H9 (cell line): ENCODE measurements at regions not wholly inside any gene's neighbourhood (a gene's known extent, or its start where the extent isn't known, plus 50 kb on each side); places are given as distances from the start of the nearest gene placed in this dataset.

Experiments
- DNase-seq: peaks from one replicate; pipeline ENCODE4 v3.0.0-alpha.2; 2017
- H2AFZ ChIP-seq: one replicate; pipeline ENCODE4 v1.6.1; 2013; ENCODE audit warnings: mild to moderate bottlenecking, low read length, control low read depth, moderate library complexity
- H2AK5ac ChIP-seq: 2 replicates; pipeline ENCODE4 v1.6.1; 2013; ENCODE audit warnings: low read length, control low read depth, mixed read lengths; ENCODE audit not compliant: insufficient read length
- H2BK120ac ChIP-seq: one replicate; pipeline ENCODE4 v1.6.1; 2013; ENCODE audit warnings: low read depth, mild to moderate bottlenecking, low read length, control low read depth, inconsistent platforms; ENCODE audit not compliant: poor library complexity, severe bottlenecking
- H2BK12ac ChIP-seq: 2 replicates; pipeline ENCODE4 v1.6.1; 2013; ENCODE audit warnings: low read length, control low read depth, mixed read lengths, low read depth; ENCODE audit not compliant: insufficient read length
- H2BK15ac ChIP-seq: 2 replicates; pipeline ENCODE4 v1.6.1; 2013; ENCODE audit warnings: low read depth, low read length, control low read depth
- H2BK20ac ChIP-seq: one replicate; pipeline ENCODE4 v1.6.1; 2013; ENCODE audit warnings: low read depth, mild to moderate bottlenecking, low read length, control low read depth, inconsistent platforms; ENCODE audit not compliant: poor library complexity, severe bottlenecking
- H2BK5ac ChIP-seq: 2 replicates; pipeline ENCODE4 v1.6.1; 2013; ENCODE audit warnings: low read length, control low read depth, mixed read lengths; ENCODE audit not compliant: insufficient read length
- H3K14ac ChIP-seq: 2 replicates; pipeline ENCODE4 v1.6.1; 2013; ENCODE audit warnings: low read length, control low read depth; ENCODE audit not compliant: insufficient read depth
- H3K18ac ChIP-seq: 2 replicates; pipeline ENCODE4 v1.6.1; 2013; ENCODE audit warnings: low read depth, mild to moderate bottlenecking, mixed read lengths, low read length, control low read depth; ENCODE audit not compliant: insufficient read length
- H3K23ac ChIP-seq: 2 replicates; pipeline ENCODE4 v1.6.1; 2013; ENCODE audit warnings: low read length, control low read depth, mixed read lengths, low read depth; ENCODE audit not compliant: insufficient read length
- H3K23me2 ChIP-seq: 2 replicates; pipeline ENCODE4 v1.6.1; 2013; ENCODE audit warnings: low read depth, mild to moderate bottlenecking, mixed read lengths, low read length, control low read depth; ENCODE audit not compliant: insufficient read length, poor library complexity, severe bottlenecking
- H3K27ac ChIP-seq: 2 replicates; pipeline ENCODE4 v1.5.1; 2013; ENCODE audit warnings: low read length, control low read depth, mixed read lengths, low read depth; ENCODE audit not compliant: insufficient read length
- H3K27me3 ChIP-seq: 2 replicates; pipeline ENCODE4 v1.6.1; 2013; ENCODE audit warnings: low read length, control low read depth, inconsistent platforms; ENCODE audit not compliant: insufficient read depth
- H3K4ac ChIP-seq: 2 replicates; pipeline ENCODE4 v1.6.1; 2013; ENCODE audit warnings: low read depth, mild to moderate bottlenecking, control low read depth, inconsistent platforms, low read length, moderate library complexity
- H3K4me1 ChIP-seq: 2 replicates; pipeline ENCODE4 v1.6.1; 2013; ENCODE audit warnings: low read length, control low read depth, inconsistent platforms; ENCODE audit not compliant: insufficient read depth
- H3K4me2 ChIP-seq: 2 replicates; pipeline ENCODE4 v1.6.1; 2013; ENCODE audit warnings: low read length, control low read depth, mixed read lengths; ENCODE audit not compliant: insufficient read length, insufficient read depth
- H3K56ac ChIP-seq: 2 replicates; pipeline ENCODE4 v1.6.1; 2013; ENCODE audit warnings: low read depth, mild to moderate bottlenecking, mixed read lengths, low read length, control low read depth; ENCODE audit not compliant: insufficient read length
- H3K79me1 ChIP-seq: 2 replicates; pipeline ENCODE4 v1.6.1; 2013; ENCODE audit warnings: low read depth, mild to moderate bottlenecking, moderate library complexity, low read length, control low read depth, inconsistent platforms; ENCODE audit not compliant: insufficient read depth, poor library complexity, severe bottlenecking
- H3K79me2 ChIP-seq: 2 replicates; pipeline ENCODE4 v1.6.1; 2013; ENCODE audit warnings: low read length, control low read depth, inconsistent platforms; ENCODE audit not compliant: insufficient read depth
- H3K9ac ChIP-seq: 2 replicates; pipeline ENCODE4 v1.6.1; 2013; ENCODE audit warnings: low read length, control low read depth, mixed read lengths; ENCODE audit not compliant: insufficient read length; ENCODE audit errors: extremely low read depth
- H3K9me3 ChIP-seq: one replicate; pipeline ENCODE4 v1.6.1; 2013; ENCODE audit warnings: low read depth, low read length, inconsistent platforms; ENCODE audit not compliant: control insufficient read depth
- H3T11ph ChIP-seq: one replicate; pipeline ENCODE4 v1.6.1; 2013; ENCODE audit warnings: mild to moderate bottlenecking, low read length, control low read depth, inconsistent platforms
- H4K20me1 ChIP-seq: one replicate; pipeline ENCODE4 v1.6.1; 2013; ENCODE audit not compliant: control insufficient read depth, insufficient read length, insufficient read depth
- H4K5ac ChIP-seq: 2 replicates; pipeline ENCODE4 v1.6.1; 2013; ENCODE audit warnings: low read depth, mild to moderate bottlenecking, mixed read lengths, low read length, control low read depth; ENCODE audit not compliant: insufficient read length
- H4K8ac ChIP-seq: replicated peaks from 2 replicates; pipeline ENCODE4 v1.6.1; 2013; ENCODE audit warnings: low read length, control low read depth, mixed read lengths, low read depth; ENCODE audit not compliant: insufficient read length
- H4K91ac ChIP-seq: 2 replicates; pipeline ENCODE4 v1.6.1; 2013; ENCODE audit warnings: low read depth, mild to moderate bottlenecking, moderate library complexity, mixed read lengths, low read length, control low read depth; ENCODE audit not compliant: insufficient read length
- H3K27ac Mint-ChIP-seq, 3 experiments: 2 replicates in 2 of 3; 3 replicates in 1 of 3; pipeline ENCODE4 v1.8.0; 2020 to 2021; ENCODE audit warnings: mixed read lengths in 3 of 3, mild to moderate bottlenecking in 1 of 3, moderate library complexity in 1 of 3
- H3K27me3 Mint-ChIP-seq: 2 replicates; pipeline ENCODE4 v1.8.0; 2021; ENCODE audit warnings: low read depth, mild to moderate bottlenecking, moderate library complexity, mixed read lengths
- H3K36me3 Mint-ChIP-seq, 3 experiments: 2 replicates in 2 of 3; 3 replicates in 1 of 3; pipeline ENCODE4 v1.8.0; 2020 to 2021; ENCODE audit warnings: low read depth in 3 of 3, mixed read lengths in 3 of 3; ENCODE audit not compliant: insufficient read depth in 1 of 3
- H3K4me1 Mint-ChIP-seq, 2 experiments: 2 replicates each; pipeline ENCODE4 v1.8.0; 2020; ENCODE audit warnings: mixed read lengths in 2 of 2
- H3K4me3 Mint-ChIP-seq, 2 experiments: 2 replicates in 1 of 2; 3 replicates in 1 of 2; pipeline ENCODE4 v1.8.0; 2020 to 2021; ENCODE audit warnings: mild to moderate bottlenecking in 2 of 2, mixed read lengths in 2 of 2, moderate library complexity in 1 of 2
- H3K9me3 Mint-ChIP-seq, 2 experiments: 2 replicates in 1 of 2; 3 replicates in 1 of 2; pipeline ENCODE4 v1.8.0; 2020; ENCODE audit warnings: mild to moderate bottlenecking in 2 of 2, mixed read lengths in 2 of 2, moderate library complexity in 1 of 2
- WGBS: extraction: QIAGEN DNeasy Blood & Tissue Kit; methylation state at CpG from one replicate; pipeline ENCODE4 v1.1.7; 2013; ENCODE audit warnings: missing lambda C conversion rate, low lambda C conversion rate, mixed read lengths; ENCODE audit not compliant: insufficient read length; ENCODE audit errors: extremely low coverage; 5-methylcytosine and 5-hydroxymethylcytosine counted together
- TF ChIP-seq, protein P1 (sequence below): fragments of 200-600 bp; sonication (generic); conservative IDR thresholded peaks from 3 replicates; pipeline ENCODE4 v1.8.0; 2021; ENCODE audit warnings: antibody characterized with exemption, mild to moderate bottlenecking

GRCh38 chr2:217394510-217395351 is 534.9 kb upstream of the TNP1 start:
- H3K18ac ChIP-seq = no peak overlapping the region
- no peaks in the 10 kb centered on the region for H3K79me1 ChIP-seq
- no peaks in the 10 kb centered on the region for H3K23me2 ChIP-seq
- DNase-seq = no peak
- no peak overlapping the region for H2BK20ac ChIP-seq
- no peak overlapping the region for H3K27ac Mint-ChIP-seq
- no peak overlapping the region for H3K27ac ChIP-seq
- H2BK120ac ChIP-seq = no peak overlapping the region
- H4K20me1 ChIP-seq = no peaks in the 10 kb centered on the region
- no peak overlapping the region for H3K4me3 Mint-ChIP-seq
- H3K27me3 ChIP-seq = no peaks in the 10 kb centered on the region
- H2BK12ac ChIP-seq = no peak overlapping the region
- H4K8ac ChIP-seq = no peak overlapping the region
- H4K91ac ChIP-seq = no peak overlapping the region
- no peaks in the 10 kb centered on the region for H3K4me1 Mint-ChIP-seq
- no peaks in the 10 kb centered on the region for H3K4me1 ChIP-seq
- H3K36me3 Mint-ChIP-seq = peaks cover 6 to 18% (median 9%) of the 10 kb centered on the region in 3 experiments; a peak in 6 of 7 replicates
- H2AFZ ChIP-seq = no peak overlapping the region
- H3K27me3 Mint-ChIP-seq = no peaks in the 10 kb centered on the region; the same call in none of the 2 replicates
- TF ChIP-seq, protein P1, sequence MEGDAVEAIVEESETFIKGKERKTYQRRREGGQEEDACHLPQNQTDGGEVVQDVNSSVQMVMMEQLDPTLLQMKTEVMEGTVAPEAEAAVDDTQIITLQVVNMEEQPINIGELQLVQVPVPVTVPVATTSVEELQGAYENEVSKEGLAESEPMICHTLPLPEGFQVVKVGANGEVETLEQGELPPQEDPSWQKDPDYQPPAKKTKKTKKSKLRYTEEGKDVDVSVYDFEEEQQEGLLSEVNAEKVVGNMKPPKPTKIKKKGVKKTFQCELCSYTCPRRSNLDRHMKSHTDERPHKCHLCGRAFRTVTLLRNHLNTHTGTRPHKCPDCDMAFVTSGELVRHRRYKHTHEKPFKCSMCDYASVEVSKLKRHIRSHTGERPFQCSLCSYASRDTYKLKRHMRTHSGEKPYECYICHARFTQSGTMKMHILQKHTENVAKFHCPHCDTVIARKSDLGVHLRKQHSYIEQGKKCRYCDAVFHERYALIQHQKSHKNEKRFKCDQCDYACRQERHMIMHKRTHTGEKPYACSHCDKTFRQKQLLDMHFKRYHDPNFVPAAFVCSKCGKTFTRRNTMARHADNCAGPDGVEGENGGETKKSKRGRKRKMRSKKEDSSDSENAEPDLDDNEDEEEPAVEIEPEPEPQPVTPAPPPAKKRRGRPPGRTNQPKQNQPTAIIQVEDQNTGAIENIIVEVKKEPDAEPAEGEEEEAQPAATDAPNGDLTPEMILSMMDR = no peak
- H3K9me3 Mint-ChIP-seq = peaks cover 18 to 24% of the 10 kb centered on the region in 2 experiments; a peak in 4 of 5 replicates
- H3K56ac ChIP-seq = no peak overlapping the region
- no peak overlapping the region for H3K14ac ChIP-seq
- H3K23ac ChIP-seq = no peak overlapping the region
- no peak overlapping the region for H3K9ac ChIP-seq
- no peak overlapping the region for H2BK15ac ChIP-seq
- no peak overlapping the region for H3T11ph ChIP-seq
- H2AK5ac ChIP-seq = no peak overlapping the region
- H3K79me2 ChIP-seq = no peaks in the 10 kb centered on the region
- no CpG with 5 or more reads among the region's 8 CpGs for WGBS
- H3K9me3 ChIP-seq = peaks cover 5% of the 10 kb centered on the region
- H4K5ac ChIP-seq = no peak overlapping the region
- no peak overlapping the region for H2BK5ac ChIP-seq
- H3K4me2 ChIP-seq = no peak overlapping the region
- no peak overlapping the region for H3K4ac ChIP-seq
